C4-2B (cell line): ENCODE measurements at regions not wholly inside any gene's neighbourhood (a gene's known extent, or its start where the extent isn't known, plus 50 kb on each side); places are given as distances from the start of the nearest gene placed in this dataset.

Experiments
- ZFX ChIP-seq: fragments of 450-650 bp; IDR thresholded peaks from 2 replicates; pipeline ENCODE4 v1.6.1; 2017
- TF ChIP-seq, protein P1 (sequence below): fragments of 450-650 bp; conservative IDR thresholded peaks from 2 replicates; pipeline ENCODE4 v1.5.1; 2017; ENCODE audit warnings: mild to moderate bottlenecking

DNA sequence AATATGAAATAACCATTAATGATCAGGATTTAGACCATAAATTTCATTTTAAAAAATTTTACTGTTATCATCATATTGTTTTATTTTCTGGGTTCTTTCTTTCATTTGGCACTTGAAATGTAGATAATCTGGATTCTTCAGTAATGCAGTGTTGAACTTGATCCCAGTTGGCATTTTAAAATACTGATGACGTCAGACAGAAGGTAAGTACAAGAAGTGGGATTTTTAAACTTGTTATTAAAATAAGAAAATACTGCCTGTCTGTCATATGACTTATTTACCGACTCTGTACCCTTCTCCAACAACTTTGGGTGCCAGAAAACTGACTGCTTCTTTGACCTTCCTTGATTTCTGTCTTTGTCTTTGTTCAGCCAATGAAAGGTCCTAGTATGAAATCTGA is 415.1 kb upstream of the NEGR1 start:
- TF ChIP-seq, protein P1, sequence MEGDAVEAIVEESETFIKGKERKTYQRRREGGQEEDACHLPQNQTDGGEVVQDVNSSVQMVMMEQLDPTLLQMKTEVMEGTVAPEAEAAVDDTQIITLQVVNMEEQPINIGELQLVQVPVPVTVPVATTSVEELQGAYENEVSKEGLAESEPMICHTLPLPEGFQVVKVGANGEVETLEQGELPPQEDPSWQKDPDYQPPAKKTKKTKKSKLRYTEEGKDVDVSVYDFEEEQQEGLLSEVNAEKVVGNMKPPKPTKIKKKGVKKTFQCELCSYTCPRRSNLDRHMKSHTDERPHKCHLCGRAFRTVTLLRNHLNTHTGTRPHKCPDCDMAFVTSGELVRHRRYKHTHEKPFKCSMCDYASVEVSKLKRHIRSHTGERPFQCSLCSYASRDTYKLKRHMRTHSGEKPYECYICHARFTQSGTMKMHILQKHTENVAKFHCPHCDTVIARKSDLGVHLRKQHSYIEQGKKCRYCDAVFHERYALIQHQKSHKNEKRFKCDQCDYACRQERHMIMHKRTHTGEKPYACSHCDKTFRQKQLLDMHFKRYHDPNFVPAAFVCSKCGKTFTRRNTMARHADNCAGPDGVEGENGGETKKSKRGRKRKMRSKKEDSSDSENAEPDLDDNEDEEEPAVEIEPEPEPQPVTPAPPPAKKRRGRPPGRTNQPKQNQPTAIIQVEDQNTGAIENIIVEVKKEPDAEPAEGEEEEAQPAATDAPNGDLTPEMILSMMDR: no peak
- TF ChIP-seq ZFX: no peak
